GM10266 (cell line): ENCODE measurements at regions not wholly inside any gene's neighbourhood (a gene's known extent, or its start where the extent isn't known, plus 50 kb on each side); places are given as distances from the start of the nearest gene placed in this dataset.

Source experiments
- DNase-seq: peaks from one replicate; pipeline ENCODE4 v3.0.0; 2012; ENCODE audit errors: extremely low spot score
- TF ChIP-seq, protein P1 (sequence below): IDR thresholded peaks from 2 replicates; pipeline ENCODE4 v1.5.1; 2012; ENCODE audit warnings: mild to moderate bottlenecking, low read depth; ENCODE audit not compliant: control insufficient read depth, insufficient read depth; ENCODE audit errors: missing control alignments

DNA sequence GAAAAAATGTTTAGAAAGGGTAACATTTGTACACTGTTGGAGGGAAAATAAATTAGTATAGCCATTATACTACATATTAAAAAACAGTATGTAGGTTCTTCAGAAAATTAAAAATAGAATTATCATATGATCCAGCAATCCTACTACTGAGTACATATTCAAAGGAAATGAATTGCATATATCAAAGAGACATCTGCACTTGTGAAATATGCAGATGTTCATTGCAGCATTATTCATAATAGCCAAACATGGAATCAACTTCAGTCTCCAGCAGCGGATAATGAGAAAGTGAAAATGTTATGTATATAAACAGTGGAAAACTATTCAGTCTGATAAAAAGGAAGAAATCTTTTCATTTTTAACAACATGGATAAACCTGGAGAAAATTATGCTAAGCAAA lies 695.5 kb downstream of the SLCO4C1 start:
- TF ChIP-seq, protein P1, sequence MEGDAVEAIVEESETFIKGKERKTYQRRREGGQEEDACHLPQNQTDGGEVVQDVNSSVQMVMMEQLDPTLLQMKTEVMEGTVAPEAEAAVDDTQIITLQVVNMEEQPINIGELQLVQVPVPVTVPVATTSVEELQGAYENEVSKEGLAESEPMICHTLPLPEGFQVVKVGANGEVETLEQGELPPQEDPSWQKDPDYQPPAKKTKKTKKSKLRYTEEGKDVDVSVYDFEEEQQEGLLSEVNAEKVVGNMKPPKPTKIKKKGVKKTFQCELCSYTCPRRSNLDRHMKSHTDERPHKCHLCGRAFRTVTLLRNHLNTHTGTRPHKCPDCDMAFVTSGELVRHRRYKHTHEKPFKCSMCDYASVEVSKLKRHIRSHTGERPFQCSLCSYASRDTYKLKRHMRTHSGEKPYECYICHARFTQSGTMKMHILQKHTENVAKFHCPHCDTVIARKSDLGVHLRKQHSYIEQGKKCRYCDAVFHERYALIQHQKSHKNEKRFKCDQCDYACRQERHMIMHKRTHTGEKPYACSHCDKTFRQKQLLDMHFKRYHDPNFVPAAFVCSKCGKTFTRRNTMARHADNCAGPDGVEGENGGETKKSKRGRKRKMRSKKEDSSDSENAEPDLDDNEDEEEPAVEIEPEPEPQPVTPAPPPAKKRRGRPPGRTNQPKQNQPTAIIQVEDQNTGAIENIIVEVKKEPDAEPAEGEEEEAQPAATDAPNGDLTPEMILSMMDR: no peak
- no peak for DNase-seq

DNA sequence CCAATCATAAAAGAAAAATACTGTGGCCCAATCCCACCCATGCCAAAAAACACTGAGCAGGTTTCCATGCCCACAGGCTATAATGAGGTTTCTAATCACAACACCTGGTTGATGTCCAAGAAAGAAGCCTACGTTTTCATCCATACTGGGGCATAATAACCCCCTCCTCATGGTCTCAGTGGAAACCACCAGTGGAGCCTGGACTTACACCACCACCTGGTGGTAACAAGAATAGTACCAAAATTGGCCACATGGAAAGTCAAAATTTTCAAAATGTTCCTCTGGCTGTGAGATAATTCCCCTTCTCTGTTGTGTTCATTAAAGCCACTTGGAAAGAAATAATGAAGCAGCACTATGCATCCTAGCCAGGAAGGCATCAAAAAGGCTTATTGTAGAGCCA lies 687.3 kb upstream of the ST8SIA4 start:
- TF ChIP-seq, protein P1: peak; percentile 23
- no peak for DNase-seq

DNA sequence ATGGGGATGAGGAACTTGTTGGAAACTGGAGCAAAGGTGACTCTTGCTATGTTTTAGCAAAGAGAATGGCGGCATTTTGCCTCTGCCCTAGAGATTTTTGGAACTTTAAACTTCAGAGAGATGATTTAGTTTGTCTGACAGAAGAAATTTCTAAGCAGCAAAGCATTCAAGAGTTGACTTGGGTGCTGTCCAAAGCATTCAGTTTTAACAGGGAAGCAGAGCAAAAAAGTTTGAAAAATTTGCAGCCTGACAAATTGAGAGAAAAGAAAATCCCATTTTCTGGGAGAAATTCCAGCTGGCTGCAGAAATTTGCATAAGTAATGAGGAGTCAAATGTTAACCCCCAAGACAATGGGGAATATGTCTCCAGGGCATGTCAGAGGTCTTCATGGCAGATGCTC lies 682.3 kb upstream of the ST8SIA4 start:
- TF ChIP-seq, protein P1: no peak
- DNase-seq: no peak

DNA sequence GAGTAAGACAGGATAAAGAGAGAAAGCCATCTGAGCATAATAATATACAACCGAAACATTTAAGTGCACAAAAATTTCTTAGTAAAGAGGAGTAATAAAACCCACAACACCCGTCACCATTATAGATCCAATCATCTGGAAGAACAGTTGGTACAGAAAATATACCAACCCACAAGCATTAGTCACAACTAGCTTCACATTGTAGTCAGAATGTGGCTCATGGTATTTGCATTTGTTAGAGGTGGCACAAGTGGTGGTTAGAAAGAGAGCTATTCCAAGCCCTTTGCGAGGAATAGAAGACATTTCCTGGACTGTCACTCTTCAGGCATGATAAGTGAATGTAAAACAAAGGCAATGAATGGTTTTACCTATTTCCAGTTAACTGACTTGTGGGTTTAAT lies 677.5 kb upstream of the ST8SIA4 start:
- no peak for DNase-seq
- TF ChIP-seq, protein P1: no peak

DNA sequence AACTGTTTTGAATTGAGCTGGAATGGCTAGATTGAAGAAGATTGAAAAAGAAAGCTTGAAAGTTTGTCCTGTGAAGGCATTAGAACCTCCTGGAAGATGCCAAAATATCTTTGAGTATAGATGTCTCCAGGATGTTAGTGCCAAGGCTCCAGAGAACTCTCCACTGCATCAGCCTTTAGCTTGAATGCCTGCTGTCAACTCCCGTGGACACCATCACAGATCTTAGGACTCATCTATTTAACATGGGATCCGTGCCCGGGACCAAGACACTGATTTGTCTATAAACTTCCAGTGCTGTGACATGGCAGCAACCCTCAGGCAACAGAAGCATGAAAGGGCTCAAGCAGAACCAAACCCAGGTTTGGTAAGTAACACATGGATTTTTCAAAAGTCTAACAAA lies 670.9 kb upstream of the ST8SIA4 start:
- no peak for DNase-seq
- TF ChIP-seq, protein P1: no peak

DNA sequence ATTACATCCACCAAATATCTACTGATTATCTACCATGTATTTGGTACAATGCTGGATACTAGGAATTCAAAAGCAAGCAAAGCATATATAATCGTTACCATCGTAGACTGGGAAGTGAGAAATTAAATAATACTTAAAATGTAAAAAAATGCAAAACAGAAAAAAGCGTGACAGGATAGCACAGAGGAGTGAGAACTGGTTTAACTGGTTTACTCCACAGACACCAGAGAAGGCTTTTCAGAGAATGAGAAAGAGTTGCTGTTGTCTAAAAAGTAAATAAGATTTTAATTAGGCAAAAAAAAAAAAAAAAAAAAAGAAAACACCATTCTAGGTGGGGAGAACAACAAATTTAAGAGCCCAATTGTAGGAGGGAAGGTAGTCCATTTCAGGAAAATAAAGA lies 657.9 kb upstream of the ST8SIA4 start:
- TF ChIP-seq, protein P1: no peak
- DNase-seq: no peak

DNA sequence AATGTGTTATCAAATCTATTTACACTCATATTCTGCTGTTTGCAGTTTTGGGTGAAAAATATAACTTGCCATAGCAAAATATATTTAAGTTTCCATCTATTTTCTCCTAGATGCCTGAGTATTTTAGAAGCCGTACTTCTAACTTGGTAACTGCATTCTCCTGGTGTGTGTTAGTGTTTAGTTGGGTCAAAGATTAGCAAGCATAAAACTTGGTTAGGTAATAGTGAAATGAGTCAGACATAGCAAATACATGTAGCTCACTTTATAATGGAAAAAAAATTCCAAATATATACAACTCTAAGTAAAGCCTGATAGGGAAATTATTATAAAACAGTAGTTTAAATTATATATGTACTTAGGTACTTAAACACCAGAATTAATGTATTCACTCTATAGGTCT lies 640.7 kb upstream of the ST8SIA4 start:
- TF ChIP-seq, protein P1: no peak
- no peak for DNase-seq
